Breast epithelium (tissue), 3 donors: ENCODE measurements at regions not wholly inside any gene's neighbourhood (a gene's known extent, or its start where the extent isn't known, plus 50 kb on each side); places are given as distances from the start of the nearest gene placed in this dataset.

Experiments
- CTCF ChIP-seq, 3 donors: fragments of 450-650 bp; IDR thresholded peaks; one replicate each; pipeline ENCODE4 v1.5.1; 2016 to 2017; ENCODE audit warnings: antibody characterized with exemption in 3 of 3, mild to moderate bottlenecking in 3 of 3, moderate library complexity in 3 of 3
- POLR2A ChIP-seq: fragments of 450-650 bp; IDR thresholded peaks from one replicate; pipeline ENCODE4 v1.6.1; 2016; ENCODE audit warnings: antibody characterized with exemption, mild to moderate bottlenecking, moderate library complexity
- POLR2AphosphoS5 ChIP-seq, 3 donors: sonication (generic); formaldehyde crosslinking; IDR thresholded peaks; one replicate each; pipeline ENCODE4 v1.6.1; 2017; ENCODE audit warnings: antibody characterized with exemption in 3 of 3

- no peak for TF ChIP-seq CTCF (IDR thresholded peaks at IDR 0.05)
- TF ChIP-seq POLR2A: no peak
- no peak for TF ChIP-seq POLR2AphosphoS5 (IDR thresholded peaks at IDR 0.05)
Observed at GRCh38 chr11:30652801-30653200, 66.6 kb upstream of the MPPED2 start.
